ENCODE measurements at regions not wholly inside any gene's neighbourhood (a gene's known extent, or its start where the extent isn't known, plus 50 kb on each side); places are given as distances from the start of the nearest gene placed in this dataset.

- no peak for TF ChIP-seq ZNF462 (CRISPR knock-in tag; IDR thresholded peaks at IDR 0.05)
Observed at GRCh38 chr2:49772299-49772970, 618.1 kb upstream of the FSHR start (continued).

- Mint-ChIP-seq H3K4me3 (no peak overlapping the region), H3K27ac (no peak overlapping the region), H3K9me3 (peaks cover 3% of the 10 kb centered on the region; the same call in 2 of the 3 replicates), H3K36me3 (ENCODE audit: low read depth) (no peaks in the 10 kb centered on the region; the same call in 2 of the 3 replicates), H3K4me1 (peaks cover 6% of the 10 kb centered on the region), H3K27me3 (ENCODE audit: insufficient read depth, low read depth, poor library complexity) (no peaks in the 10 kb centered on the region)
- Histone ChIP-seq H3K27ac (ENCODE audit: low read depth) (no peak overlapping the region), H3K4me2 (no peak overlapping the region), H3K79me2 (replicated peaks; ENCODE audit: insufficient read depth) (no peaks in the 10 kb centered on the region), H3F3A (replicated peaks; ENCODE audit: low read depth) (no peaks in the 10 kb centered on the region), H3K27me3 (ENCODE audit: insufficient read depth) (no peaks in the 10 kb centered on the region), H2AFZ (peak overlapping the region; percentile 61; the same call in 1 of the 2 replicates), H3K9me2 (ENCODE audit: insufficient read depth) (no peaks in the 10 kb centered on the region), H3K4me1 (ENCODE audit: insufficient read depth) (no peaks in the 10 kb centered on the region), H4K20me1 (replicated peaks; ENCODE audit: insufficient read depth) (no peaks in the 10 kb centered on the region; the same call in 1 of the 2 replicates), H3K36me3 (ENCODE audit: insufficient read depth) (no peaks in the 10 kb centered on the region), H3K4me3 (no peak overlapping the region)
- DNase-seq (ENCODE audit: low spot score): peak; percentile 85
- peak; percentile 77 to 99 for TF ChIP-seq CTCF (conservative IDR thresholded peaks at IDR 0.05; ENCODE audit: low read depth in 2 of 2)
- TF ChIP-seq JUNB (IDR thresholded peaks at IDR 0.05; ENCODE audit: unreplicated experiment): no peak
- no peak for TF ChIP-seq STAT1 (IDR thresholded peaks at IDR 0.05; ENCODE audit: unreplicated experiment)
- ATAC-seq: peak; percentile 100
Observed at GRCh38 chr2:49770919-49771318, 616.6 kb upstream of the FSHR start.

Measured in GM23338 (cell line).